ENCODE measurements at regions not wholly inside any gene's neighbourhood (a gene's known extent, or its start where the extent isn't known, plus 50 kb on each side); places are given as distances from the start of the nearest gene placed in this dataset.
A peak's percentile ranks its signal among the peaks of the same experiment; 100 is the strongest.

DNA sequence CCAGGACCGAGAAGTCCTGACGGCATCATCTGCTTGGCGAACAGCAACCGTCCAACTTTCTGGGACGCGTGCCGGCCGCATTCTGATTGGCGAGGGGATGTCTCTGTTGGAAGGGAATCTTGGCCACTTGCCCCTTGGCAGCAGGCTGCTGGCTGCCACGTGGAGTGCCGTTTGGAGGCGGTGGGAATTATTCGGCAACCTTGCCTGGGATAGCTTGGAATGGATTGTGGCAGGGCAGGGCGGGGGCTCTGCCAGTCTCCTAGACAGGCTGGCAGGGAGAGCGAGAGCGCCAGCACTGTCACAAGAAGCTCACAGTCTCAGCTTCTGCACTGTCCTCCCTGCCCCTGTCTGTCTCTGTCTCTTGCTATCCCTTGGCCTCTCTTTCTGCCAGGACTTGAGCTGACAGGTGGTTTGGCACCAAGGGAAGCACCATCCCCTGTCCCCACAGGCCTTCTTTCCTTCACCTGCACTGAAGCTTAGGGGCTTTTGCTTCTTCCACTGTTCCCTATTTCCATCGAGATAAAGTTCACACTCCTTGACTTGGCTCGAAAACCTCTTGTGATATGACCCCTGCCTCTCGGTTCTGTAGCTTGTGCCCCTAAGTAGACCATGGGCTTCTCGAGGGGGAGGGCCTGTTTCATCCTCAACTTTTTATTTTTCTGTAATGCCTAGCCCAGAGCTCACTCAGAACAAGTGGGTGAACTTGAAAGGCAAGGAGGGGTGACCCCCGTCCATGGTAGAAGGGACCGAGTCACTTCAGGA lies 201.9 kb downstream of the PHETA1 start:
- ATAC-seq = no peak

DNA sequence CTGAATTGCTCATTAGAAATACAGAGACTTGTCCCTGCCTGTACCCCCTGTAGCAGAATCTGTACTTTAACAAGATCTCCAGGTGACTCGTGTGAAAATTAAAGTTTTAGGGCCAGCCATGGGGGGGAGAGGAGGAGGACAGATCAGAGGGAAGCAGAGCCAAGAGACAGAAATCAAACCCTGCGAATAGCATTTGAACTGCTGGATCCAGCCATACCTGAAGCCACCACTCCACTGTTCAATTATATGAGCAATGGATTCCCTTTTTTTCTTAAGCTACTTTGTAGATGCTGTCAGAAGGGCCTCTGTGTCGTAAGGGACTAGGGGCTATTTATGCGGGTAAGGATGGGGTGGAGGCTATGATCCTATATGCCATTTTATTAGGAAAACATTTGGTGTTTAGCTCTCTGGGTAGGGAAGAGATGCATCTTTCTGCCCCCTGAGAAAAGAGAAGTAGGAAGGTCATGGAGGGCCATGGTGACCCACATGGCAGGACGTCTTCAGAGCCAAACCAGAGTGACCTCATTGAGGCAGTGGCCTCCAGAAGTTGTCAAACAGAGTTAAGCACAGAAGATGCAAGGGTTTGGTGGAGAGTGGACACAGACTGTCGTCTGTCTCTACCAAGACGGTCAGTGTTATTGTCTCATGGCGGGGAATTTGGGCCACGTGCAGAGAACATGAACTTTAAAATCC lies 203.9 kb downstream of the PHETA1 start:
- Histone ChIP-seq H3K9me3 (no peaks in the 10 kb centered on the region), H3K27me3 (peaks cover 7% of the 10 kb centered on the region), H3K36me3 (no peaks in the 10 kb centered on the region), H3K4me1 (no peaks in the 10 kb centered on the region), H3K4me3 (no peak overlapping the region), H3K27ac (no peak overlapping the region)
- no peak for ATAC-seq
- DNase-seq = no peak
- TF ChIP-seq, protein P1, sequence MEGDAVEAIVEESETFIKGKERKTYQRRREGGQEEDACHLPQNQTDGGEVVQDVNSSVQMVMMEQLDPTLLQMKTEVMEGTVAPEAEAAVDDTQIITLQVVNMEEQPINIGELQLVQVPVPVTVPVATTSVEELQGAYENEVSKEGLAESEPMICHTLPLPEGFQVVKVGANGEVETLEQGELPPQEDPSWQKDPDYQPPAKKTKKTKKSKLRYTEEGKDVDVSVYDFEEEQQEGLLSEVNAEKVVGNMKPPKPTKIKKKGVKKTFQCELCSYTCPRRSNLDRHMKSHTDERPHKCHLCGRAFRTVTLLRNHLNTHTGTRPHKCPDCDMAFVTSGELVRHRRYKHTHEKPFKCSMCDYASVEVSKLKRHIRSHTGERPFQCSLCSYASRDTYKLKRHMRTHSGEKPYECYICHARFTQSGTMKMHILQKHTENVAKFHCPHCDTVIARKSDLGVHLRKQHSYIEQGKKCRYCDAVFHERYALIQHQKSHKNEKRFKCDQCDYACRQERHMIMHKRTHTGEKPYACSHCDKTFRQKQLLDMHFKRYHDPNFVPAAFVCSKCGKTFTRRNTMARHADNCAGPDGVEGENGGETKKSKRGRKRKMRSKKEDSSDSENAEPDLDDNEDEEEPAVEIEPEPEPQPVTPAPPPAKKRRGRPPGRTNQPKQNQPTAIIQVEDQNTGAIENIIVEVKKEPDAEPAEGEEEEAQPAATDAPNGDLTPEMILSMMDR (IDR thresholded peaks at IDR 0.05) = no peak
- intact Hi-C loops (cut with DNase I) = no loop called here

More for the DNA sequence above, 201.9 kb downstream of the PHETA1 start:
- no peak overlapping the region for H3K27ac ChIP-seq
- DNase-seq = no peak
- intact Hi-C loops (cut with DNase I) = no loop called here
- H3K36me3 ChIP-seq = no peaks in the 10 kb centered on the region
- H3K27me3 ChIP-seq = peaks cover 11% of the 10 kb centered on the region
- no peaks in the 10 kb centered on the region for H3K4me1 ChIP-seq
- TF ChIP-seq, protein P1 (IDR thresholded peaks at IDR 0.05) = no peak
- no peaks in the 10 kb centered on the region for H3K9me3 ChIP-seq
- no peak overlapping the region for H3K4me3 ChIP-seq

DNA sequence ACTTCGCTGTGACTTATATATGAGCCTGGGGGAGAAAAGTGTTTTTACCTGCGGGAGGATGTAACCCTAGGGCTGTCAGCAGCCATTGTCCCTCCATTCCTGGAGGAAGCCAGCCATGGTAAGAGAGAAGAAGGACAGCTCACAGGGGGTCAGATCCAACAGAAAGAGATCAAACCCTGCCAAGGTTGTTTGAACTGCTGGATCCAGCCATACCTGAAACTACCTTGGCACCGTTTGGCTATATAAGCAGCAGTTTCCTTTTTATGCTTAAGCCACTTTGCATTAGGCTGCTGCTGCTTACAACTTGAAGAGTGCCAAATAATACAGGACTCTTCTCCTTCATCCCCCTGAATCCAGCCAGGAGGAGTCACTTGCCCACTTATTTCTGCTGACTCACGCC lies 205.5 kb downstream of the PHETA1 start:
- no peak for DNase-seq

DNA sequence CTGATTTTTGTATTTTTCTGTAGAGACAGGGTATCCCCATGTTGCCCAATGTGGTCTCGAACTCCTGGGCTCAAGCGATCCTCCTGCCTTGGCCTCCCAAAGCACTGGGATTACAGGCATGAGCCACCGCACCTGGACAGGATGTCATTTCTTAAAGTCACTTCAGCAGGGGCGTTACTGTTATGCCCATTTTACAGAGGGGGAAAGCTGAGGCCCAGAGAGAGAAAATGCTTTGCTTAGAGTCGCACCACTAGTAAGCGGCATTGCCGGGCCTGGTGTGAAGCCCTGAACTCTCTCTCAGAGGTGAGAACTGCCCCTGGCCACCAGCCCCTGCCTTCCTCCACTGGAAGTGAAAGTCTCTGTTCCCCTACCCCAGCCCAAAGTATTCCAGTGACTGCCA lies 207.0 kb downstream of the PHETA1 start:
- TF ChIP-seq, protein P1 (IDR thresholded peaks at IDR 0.05) = no peak
- no peaks in the 10 kb centered on the region for H3K36me3 ChIP-seq
- no peak for ATAC-seq

More for the DNA sequence above, 205.5 kb downstream of the PHETA1 start:
- no peaks in the 10 kb centered on the region for H3K4me1 ChIP-seq
- H3K9me3 ChIP-seq = no peaks in the 10 kb centered on the region
- no peak overlapping the region for H3K4me3 ChIP-seq
- TF ChIP-seq, protein P1 (IDR thresholded peaks at IDR 0.05) = no peak
- H3K36me3 ChIP-seq = no peaks in the 10 kb centered on the region
- no peak for ATAC-seq
- no peak overlapping the region for H3K27ac ChIP-seq
- intact Hi-C loops (cut with DNase I) = no loop called here
- peaks cover 6% of the 10 kb centered on the region for H3K27me3 ChIP-seq

DNA sequence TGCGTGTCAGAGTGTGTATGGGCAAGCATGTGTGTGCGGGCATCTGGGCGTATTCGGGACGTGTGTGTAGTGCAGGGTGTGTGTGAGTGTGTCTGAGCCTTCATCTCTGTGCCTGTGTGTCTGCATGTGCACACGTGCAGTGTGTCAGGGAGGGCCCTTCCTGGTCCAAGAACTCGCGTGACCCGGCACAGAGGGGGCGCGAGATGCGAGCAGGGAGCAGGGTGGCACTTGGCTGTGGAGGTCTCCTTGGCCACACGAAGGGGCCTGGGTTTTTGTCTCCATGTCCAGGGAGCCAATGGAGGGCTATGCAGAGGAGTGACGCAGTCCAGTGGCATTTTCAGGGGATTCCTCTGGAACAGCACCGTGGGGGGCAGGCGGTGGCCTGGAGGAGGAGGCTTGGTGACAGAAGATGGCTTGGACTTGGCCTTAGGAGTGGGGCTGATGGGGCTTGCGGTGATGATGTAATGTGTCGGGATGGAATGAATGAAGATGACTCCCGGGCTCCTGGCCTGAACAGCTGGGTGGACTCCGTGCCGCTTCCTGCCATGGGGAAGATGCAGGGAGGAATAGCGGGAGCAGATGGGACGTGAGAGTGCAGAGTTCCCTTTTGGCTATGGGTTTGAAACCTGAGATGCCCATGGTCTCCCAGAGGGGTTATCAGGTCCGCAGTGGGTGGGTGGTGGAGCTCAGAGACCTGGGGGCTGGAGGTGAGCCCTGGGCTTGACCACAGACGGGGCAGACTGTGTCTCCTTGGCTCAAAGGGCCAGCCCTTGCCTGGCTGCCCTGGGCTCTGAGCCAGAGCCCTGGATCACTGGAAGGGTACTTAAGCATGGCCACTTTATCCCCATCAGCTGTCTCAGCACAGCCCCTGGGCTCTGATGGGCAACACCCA lies 208.3 kb downstream of the PHETA1 start:
- Histone ChIP-seq H3K27me3 (peaks cover 7% of the 10 kb centered on the region), H3K36me3 (no peaks in the 10 kb centered on the region), H3K9me3 (no peaks in the 10 kb centered on the region), H3K4me3 (no peak overlapping the region), H3K4me1 (no peaks in the 10 kb centered on the region), H3K27ac (no peak overlapping the region)
- TF ChIP-seq, protein P1 (IDR thresholded peaks at IDR 0.05) = no peak
- ATAC-seq (peak; percentile 16), DNase-seq (no peak)
- intact Hi-C loops (cut with DNase I) = no loop called here

More for the DNA sequence above, 207.0 kb downstream of the PHETA1 start:
- Histone ChIP-seq H3K4me1 (no peaks in the 10 kb centered on the region), H3K27ac (no peak overlapping the region), H3K27me3 (peaks cover 11% of the 10 kb centered on the region), H3K4me3 (no peak overlapping the region), H3K9me3 (no peaks in the 10 kb centered on the region)
- intact Hi-C loops (cut with DNase I) = no loop called here
- no peak for DNase-seq

Data from upper lobe of right lung (tissue), 1 donor.